ENCODE measurements at regions not wholly inside any gene's neighbourhood (a gene's known extent, or its start where the extent isn't known, plus 50 kb on each side); places are given as distances from the start of the nearest gene placed in this dataset.

DNA sequence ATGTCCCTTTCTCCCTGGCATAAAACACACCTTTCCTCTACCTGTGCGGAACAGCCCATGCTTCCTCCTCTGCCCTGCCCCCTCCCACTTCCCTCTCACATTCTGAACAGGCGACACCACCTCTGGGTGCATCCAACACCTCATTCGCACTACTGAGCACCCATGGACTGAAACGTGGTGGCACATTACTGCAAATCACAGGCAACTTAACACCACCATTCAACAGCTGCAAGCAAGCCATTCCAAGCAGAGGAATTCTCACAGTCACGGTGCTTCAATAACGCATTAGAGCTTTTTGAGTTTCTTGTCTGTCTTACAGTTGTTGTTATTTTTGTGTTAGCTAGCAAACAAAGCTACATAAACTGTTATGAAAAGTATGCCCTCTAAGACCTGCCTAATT is 298.2 kb upstream of the TAS2R1 start:
- no peak overlapping the region for H3K4me3 ChIP-seq

DNA sequence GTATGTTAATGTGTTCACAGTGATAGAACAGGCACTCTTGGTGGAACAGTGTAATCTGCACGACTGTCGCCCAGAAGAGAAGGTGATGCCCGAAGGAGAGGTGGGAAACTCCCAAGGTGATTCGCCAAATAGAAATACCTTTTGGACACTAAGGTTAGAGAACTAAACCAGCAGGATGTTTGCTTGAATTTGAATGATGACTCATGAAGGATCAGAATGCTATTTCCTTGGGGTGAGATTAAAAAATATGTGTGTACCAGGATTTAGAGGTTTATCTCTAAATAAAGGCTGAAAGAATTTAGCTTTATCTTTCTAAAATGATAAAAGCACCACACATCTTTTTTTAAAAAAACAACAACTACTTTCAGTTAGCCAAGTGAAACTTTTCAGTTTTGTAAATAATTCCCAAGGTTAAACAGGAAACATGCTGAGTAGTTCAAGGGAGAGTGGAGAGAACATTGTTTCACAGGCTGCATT is 297.4 kb upstream of the TAS2R1 start:
- TF ChIP-seq CTCF (IDR thresholded peaks at IDR 0.05; ENCODE audit: low read depth, low read length), result no peak
- Histone ChIP-seq H3K4me1 (ENCODE audit: low read depth) (no peaks in the 10 kb centered on the region), H3K27me3 (no peaks in the 10 kb centered on the region), H3K9me3 (ENCODE audit: low read depth) (no peaks in the 10 kb centered on the region), H3K27ac (no peak overlapping the region), H3K36me3 (no peaks in the 10 kb centered on the region), H3K4me3 (no peak overlapping the region)
- DNase-seq (ENCODE audit: low read depth in 1 of 2, low spot score in 1 of 2), result peak in 1 of 2 donors; percentile 65

More for the DNA sequence above, 298.2 kb upstream of the TAS2R1 start:
- peak in 1 of 2 donors; percentile 13 for DNase-seq (ENCODE audit: low read depth in 1 of 2, low spot score in 1 of 2)
- H3K4me1 ChIP-seq (ENCODE audit: low read depth), result no peaks in the 10 kb centered on the region
- H3K27ac ChIP-seq, result no peak overlapping the region
- H3K36me3 ChIP-seq, result no peaks in the 10 kb centered on the region
- TF ChIP-seq CTCF (IDR thresholded peaks at IDR 0.05; ENCODE audit: low read depth, low read length), result no peak
- no peaks in the 10 kb centered on the region for H3K9me3 ChIP-seq (ENCODE audit: low read depth)
- H3K27me3 ChIP-seq, result no peaks in the 10 kb centered on the region

DNA sequence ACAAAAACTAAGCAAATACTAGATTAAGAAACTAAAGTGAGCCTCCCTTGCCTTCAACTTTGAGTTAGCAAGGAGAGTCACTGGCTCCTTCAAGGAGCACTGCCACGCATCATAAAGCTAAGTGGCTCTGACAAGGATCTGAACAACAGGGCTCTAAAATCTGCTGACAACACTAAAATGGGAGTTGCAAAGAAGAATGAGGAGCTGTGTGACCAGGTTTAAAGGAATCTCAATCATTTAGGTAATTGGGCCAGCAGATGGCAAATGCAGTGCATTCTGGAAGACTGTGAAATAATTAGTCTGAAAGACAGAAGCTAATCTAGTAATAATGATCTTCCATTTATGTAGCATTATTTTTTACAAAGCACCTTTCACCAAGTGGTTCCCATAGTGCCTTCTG is 297.0 kb upstream of the TAS2R1 start:
- TF ChIP-seq CTCF (IDR thresholded peaks at IDR 0.05; ENCODE audit: low read depth, low read length), result no peak
- H3K4me3 ChIP-seq, result no peak overlapping the region
- no peak overlapping the region for H3K27ac ChIP-seq
- H3K4me1 ChIP-seq (ENCODE audit: low read depth), result no peaks in the 10 kb centered on the region
- H3K36me3 ChIP-seq, result no peaks in the 10 kb centered on the region
- no peaks in the 10 kb centered on the region for H3K9me3 ChIP-seq (ENCODE audit: low read depth)
- H3K27me3 ChIP-seq, result no peaks in the 10 kb centered on the region
- DNase-seq (ENCODE audit: low read depth in 1 of 2, low spot score in 1 of 2), result peak in 1 of 2 donors; percentile 53

DNA sequence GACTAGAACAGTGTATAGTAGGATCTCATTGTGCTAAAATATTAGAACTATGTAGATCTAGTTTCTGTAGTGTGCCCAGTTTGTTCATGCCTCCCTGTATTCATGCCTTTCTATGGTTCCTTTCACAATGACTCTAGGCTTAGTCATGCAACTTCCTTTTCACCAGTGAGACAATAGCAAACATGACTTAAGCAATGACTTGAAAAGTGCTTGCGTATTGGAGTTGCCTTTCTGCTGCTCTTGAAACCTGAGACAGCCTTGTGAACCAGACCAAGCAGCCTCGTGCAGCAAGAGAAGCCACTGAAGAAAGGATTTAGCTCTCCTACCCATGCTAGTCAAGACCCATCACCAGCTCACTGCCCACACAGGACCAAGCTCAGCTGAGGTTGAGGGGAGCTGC is 294.5 kb upstream of the TAS2R1 start:
- H3K4me3 ChIP-seq, result no peak overlapping the region
- DNase-seq (ENCODE audit: low read depth in 1 of 2, low spot score in 1 of 2), result peak in 1 of 2 donors; percentile 97
- TF ChIP-seq CTCF (IDR thresholded peaks at IDR 0.05; ENCODE audit: low read depth, low read length), result no peak
- no peaks in the 10 kb centered on the region for H3K9me3 ChIP-seq (ENCODE audit: low read depth)
- H3K4me1 ChIP-seq (ENCODE audit: low read depth), result no peaks in the 10 kb centered on the region
- H3K27ac ChIP-seq, result no peak overlapping the region
- H3K36me3 ChIP-seq, result no peaks in the 10 kb centered on the region
- H3K27me3 ChIP-seq, result no peaks in the 10 kb centered on the region

- H3K4me3 ChIP-seq, result no peak overlapping the region
- no peaks in the 10 kb centered on the region for H3K36me3 ChIP-seq
- no peak overlapping the region for H3K27ac ChIP-seq
- peak; percentile 38 for TF ChIP-seq CTCF (IDR thresholded peaks at IDR 0.05; ENCODE audit: low read depth, low read length)
- no peaks in the 10 kb centered on the region for H3K27me3 ChIP-seq
- DNase-seq (ENCODE audit: low read depth in 1 of 2, low spot score in 1 of 2), result no peak
- no peaks in the 10 kb centered on the region for H3K9me3 ChIP-seq (ENCODE audit: low read depth)
- H3K4me1 ChIP-seq (ENCODE audit: low read depth), result no peaks in the 10 kb centered on the region
Measured at GRCh38 chr5:9922719-9923118, 292.6 kb upstream of the TAS2R1 start.

- no peak overlapping the region for H3K4me3 ChIP-seq
- H3K9me3 ChIP-seq (ENCODE audit: low read depth), result no peaks in the 10 kb centered on the region
- H3K27ac ChIP-seq, result no peak overlapping the region
- H3K27me3 ChIP-seq, result no peaks in the 10 kb centered on the region
- no peaks in the 10 kb centered on the region for H3K36me3 ChIP-seq
- H3K4me1 ChIP-seq (ENCODE audit: low read depth), result no peaks in the 10 kb centered on the region
- no peak for DNase-seq (ENCODE audit: low read depth in 1 of 2, low spot score in 1 of 2)
- TF ChIP-seq CTCF (IDR thresholded peaks at IDR 0.05; ENCODE audit: low read depth, low read length), result no peak
Measured at GRCh38 chr5:9920697-9921096, 290.5 kb upstream of the TAS2R1 start.

All from cardiac muscle cell (in vitro differentiated cells and primary cell).